ENCODE measurements at regions not wholly inside any gene's neighbourhood (a gene's known extent, or its start where the extent isn't known, plus 50 kb on each side); places are given as distances from the start of the nearest gene placed in this dataset.

DNA sequence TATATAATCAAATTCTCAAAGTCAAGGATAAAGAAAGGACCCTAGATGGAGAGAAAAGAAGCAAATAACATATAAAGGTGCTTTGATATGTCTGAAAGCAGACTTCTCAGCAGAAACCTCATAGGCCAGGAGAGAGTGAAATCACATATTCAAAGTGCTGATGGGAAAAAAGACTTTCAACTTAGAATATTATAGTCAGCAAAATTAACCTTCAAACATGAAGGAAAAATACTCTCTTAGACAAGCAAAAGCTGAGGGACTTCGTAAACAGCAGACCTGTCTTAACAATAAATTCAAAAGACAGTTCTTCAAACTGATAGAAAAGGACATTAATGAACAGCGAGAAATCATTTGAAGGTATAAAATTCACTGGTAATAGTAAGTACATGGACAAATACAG lies 107.2 kb upstream of the KCNH7 start:
- no peak overlapping the region for H3K9ac ChIP-seq (ENCODE audit: low read length)
- no peaks in the 10 kb centered on the region for H3K9me3 ChIP-seq (ENCODE audit: low read length)
- no peak overlapping the region for H3K4me2 ChIP-seq (ENCODE audit: low read length)
- H3F3A ChIP-seq (ENCODE audit: insufficient read depth, low read length), result no peaks in the 10 kb centered on the region
- H3K27me3 ChIP-seq (ENCODE audit: insufficient read depth, low read length), result no peaks in the 10 kb centered on the region
- no peaks in the 10 kb centered on the region for H3K79me2 ChIP-seq (ENCODE audit: insufficient read depth, low read length)
- no peak overlapping the region for H3K4me3 ChIP-seq (ENCODE audit: low read depth, low read length, poor library complexity, severe bottlenecking)
- no peaks in the 10 kb centered on the region for H4K20me1 ChIP-seq (ENCODE audit: insufficient read depth, low read length)
- H3K36me3 ChIP-seq (ENCODE audit: insufficient read depth, low read length), result no peaks in the 10 kb centered on the region
- H3K4me1 ChIP-seq (ENCODE audit: insufficient read depth, low read length, severe bottlenecking), result no peaks in the 10 kb centered on the region
- H3K27ac ChIP-seq (ENCODE audit: low read depth, low read length, poor library complexity, severe bottlenecking), result no peak overlapping the region
- no peak overlapping the region for H2AFZ ChIP-seq (ENCODE audit: low read length)
- TF ChIP-seq, protein P1, sequence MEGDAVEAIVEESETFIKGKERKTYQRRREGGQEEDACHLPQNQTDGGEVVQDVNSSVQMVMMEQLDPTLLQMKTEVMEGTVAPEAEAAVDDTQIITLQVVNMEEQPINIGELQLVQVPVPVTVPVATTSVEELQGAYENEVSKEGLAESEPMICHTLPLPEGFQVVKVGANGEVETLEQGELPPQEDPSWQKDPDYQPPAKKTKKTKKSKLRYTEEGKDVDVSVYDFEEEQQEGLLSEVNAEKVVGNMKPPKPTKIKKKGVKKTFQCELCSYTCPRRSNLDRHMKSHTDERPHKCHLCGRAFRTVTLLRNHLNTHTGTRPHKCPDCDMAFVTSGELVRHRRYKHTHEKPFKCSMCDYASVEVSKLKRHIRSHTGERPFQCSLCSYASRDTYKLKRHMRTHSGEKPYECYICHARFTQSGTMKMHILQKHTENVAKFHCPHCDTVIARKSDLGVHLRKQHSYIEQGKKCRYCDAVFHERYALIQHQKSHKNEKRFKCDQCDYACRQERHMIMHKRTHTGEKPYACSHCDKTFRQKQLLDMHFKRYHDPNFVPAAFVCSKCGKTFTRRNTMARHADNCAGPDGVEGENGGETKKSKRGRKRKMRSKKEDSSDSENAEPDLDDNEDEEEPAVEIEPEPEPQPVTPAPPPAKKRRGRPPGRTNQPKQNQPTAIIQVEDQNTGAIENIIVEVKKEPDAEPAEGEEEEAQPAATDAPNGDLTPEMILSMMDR (IDR thresholded peaks at IDR 0.05; ENCODE audit: low read length), result no peak
- no peak for TF ChIP-seq EZH2 (IDR thresholded peaks at IDR 0.05; ENCODE audit: borderline replicate concordance, low read length)
- no peaks in the 10 kb centered on the region for H3K9me2 ChIP-seq (ENCODE audit: low read depth, low read length)

DNA sequence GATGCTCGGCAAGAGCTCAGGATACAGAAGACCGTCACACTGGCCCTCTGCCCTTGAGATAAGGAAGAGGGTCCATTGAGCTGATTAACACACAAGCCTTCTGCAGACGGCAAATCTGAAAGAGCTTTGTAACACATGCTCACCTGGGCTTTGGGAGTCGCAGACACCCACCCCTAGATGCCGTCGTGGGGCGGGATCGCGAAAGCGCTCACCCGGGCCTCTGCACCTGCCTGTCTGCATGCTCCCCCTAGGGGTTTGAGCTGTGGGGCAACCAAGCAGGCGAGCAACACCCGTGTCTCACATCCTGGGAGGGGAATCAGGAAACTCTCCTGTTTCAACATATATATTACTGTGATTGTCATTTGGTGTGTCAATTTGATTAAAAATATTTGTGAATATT lies 99.8 kb upstream of the KCNH7 start:
- Histone ChIP-seq H3K4me2 (ENCODE audit: low read length) (no peak overlapping the region), H3K27me3 (ENCODE audit: insufficient read depth, low read length) (no peaks in the 10 kb centered on the region), H3K27ac (ENCODE audit: low read depth, low read length, poor library complexity, severe bottlenecking) (no peak overlapping the region), H4K20me1 (ENCODE audit: insufficient read depth, low read length) (no peaks in the 10 kb centered on the region), H2AFZ (ENCODE audit: low read length) (no peak overlapping the region), H3K4me3 (ENCODE audit: low read depth, low read length, poor library complexity, severe bottlenecking) (no peak overlapping the region), H3K9ac (ENCODE audit: low read length) (no peak overlapping the region), H3K4me1 (ENCODE audit: insufficient read depth, low read length, severe bottlenecking) (no peaks in the 10 kb centered on the region), H3K9me3 (ENCODE audit: low read length) (no peaks in the 10 kb centered on the region), H3F3A (ENCODE audit: insufficient read depth, low read length) (no peaks in the 10 kb centered on the region), H3K36me3 (ENCODE audit: insufficient read depth, low read length) (no peaks in the 10 kb centered on the region), H3K9me2 (ENCODE audit: low read depth, low read length) (no peaks in the 10 kb centered on the region), H3K79me2 (ENCODE audit: insufficient read depth, low read length) (no peaks in the 10 kb centered on the region)
- no peak for TF ChIP-seq EZH2 (IDR thresholded peaks at IDR 0.05; ENCODE audit: borderline replicate concordance, low read length)
- TF ChIP-seq, protein P1 (IDR thresholded peaks at IDR 0.05; ENCODE audit: low read length), result no peak

DNA sequence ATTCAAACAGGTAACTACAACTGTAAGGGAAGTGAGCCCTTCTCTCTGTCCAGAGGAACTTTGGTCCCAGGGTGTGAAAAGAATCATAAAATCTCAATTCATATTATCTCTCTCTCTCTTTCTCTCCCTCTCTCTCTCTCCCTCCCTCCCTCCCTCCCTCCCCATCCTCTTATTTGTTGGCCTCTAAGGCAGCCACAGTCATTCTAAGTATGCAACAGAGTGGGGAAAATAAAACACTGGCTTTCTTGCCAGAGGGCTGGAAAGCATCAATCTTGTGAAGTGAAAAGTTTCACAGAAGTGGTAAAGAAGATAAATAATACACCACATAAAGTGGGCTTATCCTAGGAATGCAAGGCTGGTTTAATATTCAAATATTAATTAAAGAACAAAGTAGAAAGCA lies 95.6 kb upstream of the KCNH7 start:
- Histone ChIP-seq H3K27ac (ENCODE audit: low read depth, low read length, poor library complexity, severe bottlenecking) (no peak overlapping the region), H3K4me1 (ENCODE audit: insufficient read depth, low read length, severe bottlenecking) (no peaks in the 10 kb centered on the region), H3K79me2 (ENCODE audit: insufficient read depth, low read length) (no peaks in the 10 kb centered on the region), H4K20me1 (ENCODE audit: insufficient read depth, low read length) (no peaks in the 10 kb centered on the region), H3F3A (ENCODE audit: insufficient read depth, low read length) (no peaks in the 10 kb centered on the region), H3K4me3 (ENCODE audit: low read depth, low read length, poor library complexity, severe bottlenecking) (no peak overlapping the region), H3K9me2 (ENCODE audit: low read depth, low read length) (no peaks in the 10 kb centered on the region), H3K9ac (ENCODE audit: low read length) (no peak overlapping the region), H3K36me3 (ENCODE audit: insufficient read depth, low read length) (no peaks in the 10 kb centered on the region), H2AFZ (ENCODE audit: low read length) (no peak overlapping the region), H3K9me3 (ENCODE audit: low read length) (no peaks in the 10 kb centered on the region), H3K4me2 (ENCODE audit: low read length) (no peak overlapping the region), H3K27me3 (ENCODE audit: insufficient read depth, low read length) (no peaks in the 10 kb centered on the region)
- TF ChIP-seq, protein P1 (IDR thresholded peaks at IDR 0.05; ENCODE audit: low read length), result no peak

Data from OCI-LY1 (cell line).